ENCODE measurements at regions not wholly inside any gene's neighbourhood (a gene's known extent, or its start where the extent isn't known, plus 50 kb on each side); places are given as distances from the start of the nearest gene placed in this dataset.

- TF ChIP-seq, protein P1, sequence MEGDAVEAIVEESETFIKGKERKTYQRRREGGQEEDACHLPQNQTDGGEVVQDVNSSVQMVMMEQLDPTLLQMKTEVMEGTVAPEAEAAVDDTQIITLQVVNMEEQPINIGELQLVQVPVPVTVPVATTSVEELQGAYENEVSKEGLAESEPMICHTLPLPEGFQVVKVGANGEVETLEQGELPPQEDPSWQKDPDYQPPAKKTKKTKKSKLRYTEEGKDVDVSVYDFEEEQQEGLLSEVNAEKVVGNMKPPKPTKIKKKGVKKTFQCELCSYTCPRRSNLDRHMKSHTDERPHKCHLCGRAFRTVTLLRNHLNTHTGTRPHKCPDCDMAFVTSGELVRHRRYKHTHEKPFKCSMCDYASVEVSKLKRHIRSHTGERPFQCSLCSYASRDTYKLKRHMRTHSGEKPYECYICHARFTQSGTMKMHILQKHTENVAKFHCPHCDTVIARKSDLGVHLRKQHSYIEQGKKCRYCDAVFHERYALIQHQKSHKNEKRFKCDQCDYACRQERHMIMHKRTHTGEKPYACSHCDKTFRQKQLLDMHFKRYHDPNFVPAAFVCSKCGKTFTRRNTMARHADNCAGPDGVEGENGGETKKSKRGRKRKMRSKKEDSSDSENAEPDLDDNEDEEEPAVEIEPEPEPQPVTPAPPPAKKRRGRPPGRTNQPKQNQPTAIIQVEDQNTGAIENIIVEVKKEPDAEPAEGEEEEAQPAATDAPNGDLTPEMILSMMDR (IDR thresholded peaks at IDR 0.05; ENCODE audit: low read depth, low read length, missing control alignments) = no peak
- Histone ChIP-seq H3K27me3 (replicated peaks) (peaks cover 34% of the 10 kb centered on the region), H3K36me3 (replicated peaks) (no peaks in the 10 kb centered on the region), H3K27ac (no peak overlapping the region), H3K4me3 (ENCODE audit: low read depth, low read length) (no peak overlapping the region)
- in situ Hi-C loops (cut with HindIII; ENCODE audit: low pct_ligation_motif_present, low sequenced_read_pairs) = no loop called here
- peak; percentile 4 for DNase-seq
These were observed 145.3 kb downstream of the RPS24 start for GRCh38 chr10:78178940-78179339.

DNA sequence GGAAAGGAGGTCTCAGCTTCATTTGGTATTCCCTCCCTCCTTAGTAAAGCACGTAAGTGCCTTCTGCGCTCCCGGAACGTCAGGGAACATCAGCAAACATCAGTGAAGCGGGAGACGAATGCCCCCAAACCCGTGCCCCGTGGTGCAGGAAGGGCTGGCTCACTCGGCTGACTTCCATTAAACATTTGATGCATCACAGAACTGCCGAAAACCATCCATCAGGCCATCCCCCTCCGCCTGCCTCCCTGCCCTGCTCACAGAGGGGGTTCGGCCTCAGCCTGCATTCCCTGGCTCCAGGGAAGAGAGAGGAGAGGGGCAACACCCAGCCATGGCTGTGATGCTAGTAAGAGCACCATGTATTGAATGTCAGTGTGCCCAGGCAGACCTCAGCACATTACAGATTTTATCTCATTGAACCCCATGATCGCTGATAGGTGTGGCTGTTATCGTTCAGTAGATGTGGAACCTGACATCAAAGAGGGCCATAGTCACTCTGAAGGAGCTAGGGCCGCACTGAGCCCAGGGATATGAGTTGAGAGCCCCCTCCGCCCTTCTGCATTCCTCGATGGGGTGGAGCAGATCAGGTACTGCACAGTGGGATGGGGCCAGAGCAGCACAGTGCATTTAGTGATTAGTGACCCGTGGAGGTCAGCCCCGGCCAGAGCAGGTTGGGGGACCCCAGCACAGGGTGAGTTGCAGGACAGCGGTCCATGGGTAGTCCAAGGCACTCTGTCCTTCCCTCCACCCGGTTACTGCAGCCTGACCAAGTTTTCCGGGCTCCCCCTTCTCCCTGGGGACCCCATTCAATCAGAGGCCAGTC is 146.4 kb downstream of the RPS24 start:
- in situ Hi-C loops (cut with HindIII; ENCODE audit: low pct_ligation_motif_present, low sequenced_read_pairs) = no loop called here

DNA sequence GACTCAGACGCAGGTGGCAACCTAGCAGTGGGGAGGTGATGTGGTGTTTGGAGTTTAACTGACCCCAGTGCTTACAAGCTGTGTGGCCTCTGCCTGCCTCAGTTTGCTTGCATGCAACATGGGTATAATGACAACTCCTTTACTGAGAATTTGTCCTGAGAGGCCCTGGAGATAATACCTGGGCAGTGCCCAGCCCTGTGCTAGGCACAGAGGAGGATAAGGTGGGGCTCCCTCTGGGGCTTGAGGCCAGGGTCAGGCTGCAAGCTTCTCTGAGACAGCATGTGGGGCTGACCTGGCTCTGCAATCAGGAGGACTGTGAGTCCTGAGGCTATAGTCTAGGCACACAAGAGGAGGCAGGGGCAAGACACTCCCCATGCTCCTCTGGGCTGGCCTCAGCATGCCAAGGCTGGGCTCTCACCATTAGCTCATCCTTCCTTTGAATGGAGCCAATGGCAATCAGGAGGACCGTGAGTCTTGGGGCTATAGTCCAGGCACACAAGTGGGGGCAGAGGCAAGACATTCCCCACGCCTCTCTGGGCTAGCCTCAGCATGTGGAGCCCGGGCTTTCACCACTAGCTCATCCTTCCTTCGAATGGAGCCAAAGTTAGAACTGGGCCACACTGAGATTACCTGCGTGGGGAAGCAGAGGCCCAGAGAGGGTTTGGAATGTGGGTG is 147.9 kb downstream of the RPS24 start:
- no peak for DNase-seq
- Histone ChIP-seq H3K36me3 (replicated peaks) (no peaks in the 10 kb centered on the region), H3K27ac (no peak overlapping the region), H3K4me3 (ENCODE audit: low read depth, low read length) (no peak overlapping the region), H3K27me3 (replicated peaks) (peaks cover 27% of the 10 kb centered on the region)
- in situ Hi-C loops (cut with HindIII; ENCODE audit: low pct_ligation_motif_present, low sequenced_read_pairs) = no loop called here
- TF ChIP-seq, protein P1 (IDR thresholded peaks at IDR 0.05; ENCODE audit: low read depth, low read length, missing control alignments) = no peak

More for the DNA sequence above, 146.4 kb downstream of the RPS24 start:
- H3K27me3 ChIP-seq (replicated peaks) = peaks cover 28% of the 10 kb centered on the region
- no peak overlapping the region for H3K4me3 ChIP-seq (ENCODE audit: low read depth, low read length)
- no peaks in the 10 kb centered on the region for H3K36me3 ChIP-seq (replicated peaks)
- TF ChIP-seq, protein P1 (IDR thresholded peaks at IDR 0.05; ENCODE audit: low read depth, low read length, missing control alignments) = no peak
- DNase-seq = no peak
- no peak overlapping the region for H3K27ac ChIP-seq

- TF ChIP-seq, protein P1 (IDR thresholded peaks at IDR 0.05; ENCODE audit: low read depth, low read length, missing control alignments) = no peak
These were observed 149.2 kb downstream of the RPS24 start for GRCh38 chr10:78182841-78183240.

GRCh38 chr10:78184851-78185692 is 151.4 kb downstream of the RPS24 start:
- DNase-seq = no peak
- TF ChIP-seq, protein P1 (IDR thresholded peaks at IDR 0.05; ENCODE audit: low read depth, low read length, missing control alignments) = no peak
- in situ Hi-C loops (cut with HindIII; ENCODE audit: low pct_ligation_motif_present, low sequenced_read_pairs) = no loop called here

More at GRCh38 chr10:78182841-78183240, 149.2 kb downstream of the RPS24 start:
- H3K27me3 ChIP-seq (replicated peaks) = peaks cover 17% of the 10 kb centered on the region
- no peak overlapping the region for H3K4me3 ChIP-seq (ENCODE audit: low read depth, low read length)
- no peaks in the 10 kb centered on the region for H3K36me3 ChIP-seq (replicated peaks)
- no peak for DNase-seq
- H3K27ac ChIP-seq = no peak overlapping the region
- in situ Hi-C loops (cut with HindIII; ENCODE audit: low pct_ligation_motif_present, low sequenced_read_pairs) = no loop called here

More at GRCh38 chr10:78184851-78185692, 151.4 kb downstream of the RPS24 start:
- H3K4me3 ChIP-seq (ENCODE audit: low read depth, low read length) = no peak overlapping the region
- H3K36me3 ChIP-seq (replicated peaks) = no peaks in the 10 kb centered on the region
- peaks cover 9% of the 10 kb centered on the region for H3K27me3 ChIP-seq (replicated peaks)
- no peak overlapping the region for H3K27ac ChIP-seq

All from brain microvascular endothelial cell (primary cell).